OCI-LY1 (cell line): ENCODE measurements at regions not wholly inside any gene's neighbourhood (a gene's known extent, or its start where the extent isn't known, plus 50 kb on each side); places are given as distances from the start of the nearest gene placed in this dataset.

ENCODE experiments used
- CTCF ChIP-seq: fragments of 200-600 bp; sonication (generic), shearing (Covaris generic); IDR thresholded peaks from 2 replicates; pipeline ENCODE4 v1.5.1; 2017; ENCODE audit warnings: mild to moderate bottlenecking, antibody characterized with exemption, low read length, moderate library complexity, mixed read lengths
- EZH2 ChIP-seq: fragments of 200-600 bp; sonication (generic), shearing (Covaris generic); IDR thresholded peaks from 2 replicates; pipeline ENCODE4 v1.8.0; 2017; ENCODE audit warnings: borderline replicate concordance, mixed run types, mild to moderate bottlenecking, antibody characterized with exemption, low read length, moderate library complexity, mixed read lengths

GRCh38 chr20:48257833-48258232 lies 472.6 kb upstream of the SULF2 start:
- TF ChIP-seq CTCF = no peak
- TF ChIP-seq EZH2 = no peak
